ENCODE measurements at regions not wholly inside any gene's neighbourhood (a gene's known extent, or its start where the extent isn't known, plus 50 kb on each side); places are given as distances from the start of the nearest gene placed in this dataset.

GRCh38 chr7:155864271-155864985 lies 52.2 kb upstream of the SHH start:
- H3K27ac Mint-ChIP-seq = no peak overlapping the region
- no peak for DNase-seq
- ChIA-PET POLR2A (no interaction called here), CTCF (no interaction called here)
- H3K4me3 Mint-ChIP-seq = no peak overlapping the region
- Histone ChIP-seq H3K4me3 (ENCODE audit: low read length) (no peak overlapping the region), H3K27me3 (ENCODE audit: insufficient read depth, low read length, poor library complexity, severe bottlenecking) (no peaks in the 10 kb centered on the region), H3K9me3 (ENCODE audit: low read length) (no peaks in the 10 kb centered on the region), H3K27ac (ENCODE audit: low read depth, low read length) (no peak overlapping the region), H3K4me1 (ENCODE audit: insufficient read depth, low read length) (no peaks in the 10 kb centered on the region), H3K36me3 (ENCODE audit: insufficient read depth, low read length) (no peaks in the 10 kb centered on the region)
- H3K27me3 Mint-ChIP-seq = peaks cover 6 to 24% of the 10 kb centered on the region in 2 donors
- H3K4me1 Mint-ChIP-seq = no peaks in the 10 kb centered on the region
- no peaks in the 10 kb centered on the region for H3K36me3 Mint-ChIP-seq
- H3K9me3 Mint-ChIP-seq = no peaks in the 10 kb centered on the region

- no peaks in the 10 kb centered on the region for H3K27me3 ChIP-seq (ENCODE audit: insufficient read depth, low read length, poor library complexity, severe bottlenecking)
- Mint-ChIP-seq H3K9me3 (no peaks in the 10 kb centered on the region), H3K27ac (no peak overlapping the region), H3K27me3 (peaks cover 6 to 24% of the 10 kb centered on the region in 2 donors), H3K4me3 (no peak overlapping the region), H3K36me3 (no peaks in the 10 kb centered on the region), H3K4me1 (no peaks in the 10 kb centered on the region)
- no peaks in the 10 kb centered on the region for H3K9me3 ChIP-seq (ENCODE audit: low read length)
- no peaks in the 10 kb centered on the region for H3K36me3 ChIP-seq (ENCODE audit: insufficient read depth, low read length)
- no peak overlapping the region for H3K27ac ChIP-seq (ENCODE audit: low read depth, low read length)
- ChIA-PET CTCF (no interaction called here), POLR2A (no interaction called here)
- DNase-seq = no peak
- H3K4me1 ChIP-seq (ENCODE audit: insufficient read depth, low read length) = no peaks in the 10 kb centered on the region
- H3K4me3 ChIP-seq (ENCODE audit: low read length) = no peak overlapping the region
Observed at GRCh38 chr7:155863721-155864151, 51.5 kb upstream of the SHH start.

DNA sequence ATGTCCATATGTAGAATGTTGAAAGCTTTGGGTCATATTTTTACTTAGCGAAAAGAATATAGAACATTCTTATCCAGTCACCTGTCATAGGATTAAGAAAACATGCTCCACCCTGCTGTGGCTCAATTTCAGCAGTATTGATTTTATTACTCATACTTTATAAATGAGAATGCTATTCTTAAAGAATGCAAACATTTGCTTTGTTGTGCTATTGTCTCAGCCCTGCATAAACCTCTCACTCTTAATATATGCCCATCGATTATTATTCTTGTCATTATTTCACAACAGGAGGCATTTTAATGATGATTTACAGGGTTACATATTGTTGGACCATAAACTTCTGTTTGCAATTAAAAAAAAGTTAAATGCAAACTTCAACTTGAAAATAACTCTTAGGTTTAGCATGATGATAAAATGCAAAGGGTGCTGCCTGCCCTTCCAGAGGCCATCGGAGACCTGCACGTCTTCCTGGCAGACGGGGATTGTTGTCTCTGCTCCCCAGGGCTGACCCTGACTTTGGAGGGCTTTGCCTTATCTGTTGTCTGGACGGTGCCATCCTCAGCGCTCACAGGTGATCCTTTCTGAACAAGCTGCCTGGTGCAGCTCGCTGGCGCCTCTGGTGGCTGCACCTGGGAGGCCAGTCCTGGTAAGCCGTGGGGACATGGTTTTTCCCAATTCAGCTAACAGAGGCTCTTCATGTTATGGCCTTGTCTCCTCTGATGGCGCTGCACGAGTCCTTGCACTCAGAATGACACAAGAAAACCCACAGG lies 50.0 kb upstream of the SHH start:
- POLR2A ChIA-PET = no interaction called here
- no peaks in the 10 kb centered on the region for H3K27me3 ChIP-seq (ENCODE audit: insufficient read depth, low read length, poor library complexity, severe bottlenecking)
- Mint-ChIP-seq H3K27ac (no peak overlapping the region), H3K4me1 (no peaks in the 10 kb centered on the region), H3K9me3 (no peaks in the 10 kb centered on the region), H3K27me3 (peaks cover 4 to 24% of the 10 kb centered on the region in 2 donors), H3K4me3 (no peak overlapping the region), H3K36me3 (no peaks in the 10 kb centered on the region)
- no peaks in the 10 kb centered on the region for H3K4me1 ChIP-seq (ENCODE audit: insufficient read depth, low read length)
- DNase-seq = no peak
- no peak overlapping the region for H3K27ac ChIP-seq (ENCODE audit: low read depth, low read length)
- CTCF ChIA-PET = no interaction called here
- H3K36me3 ChIP-seq (ENCODE audit: insufficient read depth, low read length) = no peaks in the 10 kb centered on the region
- H3K4me3 ChIP-seq (ENCODE audit: low read length) = no peak overlapping the region
- no peaks in the 10 kb centered on the region for H3K9me3 ChIP-seq (ENCODE audit: low read length)

Data from CD8-positive, alpha-beta memory T cell (primary cell).